COLO668 (cell line): ENCODE measurements at regions not wholly inside any gene's neighbourhood (a gene's known extent, or its start where the extent isn't known, plus 50 kb on each side); places are given as distances from the start of the nearest gene placed in this dataset.

Experiments used
- DNase-seq: peaks from one replicate; lab custom pipeline; 2025; ENCODE audit not compliant: unreplicated experiment; lab: John Stamatoyannopoulos, UW

DNA sequence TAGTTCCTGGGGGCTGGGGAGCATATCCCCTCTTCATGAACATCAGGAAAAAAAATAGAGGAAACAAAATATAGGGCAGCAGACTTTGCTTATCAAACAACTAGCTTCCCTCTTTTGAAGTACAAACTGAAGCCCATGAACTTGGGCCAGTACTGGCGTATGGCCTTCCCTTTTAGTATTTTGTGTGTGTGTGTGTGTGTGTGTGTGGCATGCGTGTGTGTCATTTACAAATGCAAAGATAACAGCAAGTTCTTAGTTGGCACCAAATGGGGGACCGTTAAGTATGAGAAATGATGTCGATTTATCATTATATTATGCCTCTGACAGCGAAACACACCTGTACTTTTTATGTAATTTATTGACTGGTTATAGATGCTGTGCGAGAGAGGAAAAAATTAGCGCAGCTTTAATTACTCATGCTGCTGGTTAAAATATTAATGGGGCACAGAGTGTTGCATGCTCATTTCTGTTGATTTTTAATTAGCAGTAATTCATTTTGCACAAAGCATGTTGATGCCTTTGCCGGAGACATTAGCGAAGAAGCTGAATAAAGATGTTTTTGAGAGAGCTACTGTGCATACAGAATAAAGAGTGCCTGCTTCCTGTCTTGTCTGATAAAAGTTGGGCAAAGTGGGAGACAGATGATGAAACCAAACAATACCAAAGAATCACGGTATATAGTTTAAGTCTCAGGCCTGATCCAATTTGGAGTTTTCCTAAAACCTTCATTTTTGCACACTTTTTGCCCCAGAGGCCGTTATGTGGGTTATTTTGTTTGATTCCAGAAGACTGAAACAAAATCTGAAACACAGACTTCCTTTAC, 297.1 kb downstream of the SATB1 start:
- no peak for DNase-seq

DNA sequence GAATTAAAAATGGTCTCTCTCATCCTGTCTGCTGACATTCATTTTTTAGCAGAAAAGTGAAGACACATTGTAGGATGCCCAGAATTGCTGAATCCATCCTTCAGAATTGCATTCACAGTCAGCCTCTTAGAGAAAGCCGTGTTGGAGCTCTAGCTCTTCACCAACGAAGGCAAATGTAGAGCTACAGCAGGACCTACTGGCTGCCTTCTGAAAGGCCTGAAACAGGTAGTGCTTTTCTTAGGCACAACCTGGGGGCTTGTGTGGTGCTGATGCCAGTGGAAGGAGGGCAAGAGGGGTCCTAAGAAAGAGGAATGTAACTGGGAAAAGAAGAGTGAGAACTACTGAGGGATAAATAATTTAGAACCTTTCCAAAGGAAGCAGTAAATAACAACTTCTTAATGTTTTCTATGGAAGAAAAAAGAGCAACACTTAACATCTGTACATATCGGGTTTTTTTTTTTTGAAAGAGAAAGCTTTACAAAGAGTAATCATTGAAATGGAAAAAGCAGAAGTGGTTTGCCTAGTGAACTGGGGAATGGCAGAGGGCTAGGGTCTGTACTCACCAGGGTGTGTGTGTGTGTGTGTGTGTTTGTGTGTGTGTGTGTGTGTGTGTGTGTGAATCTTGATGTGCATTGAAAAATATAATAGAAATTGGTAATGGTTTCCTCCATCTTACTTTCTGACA, 297.8 kb downstream of the SATB1 start:
- no peak for DNase-seq

DNA sequence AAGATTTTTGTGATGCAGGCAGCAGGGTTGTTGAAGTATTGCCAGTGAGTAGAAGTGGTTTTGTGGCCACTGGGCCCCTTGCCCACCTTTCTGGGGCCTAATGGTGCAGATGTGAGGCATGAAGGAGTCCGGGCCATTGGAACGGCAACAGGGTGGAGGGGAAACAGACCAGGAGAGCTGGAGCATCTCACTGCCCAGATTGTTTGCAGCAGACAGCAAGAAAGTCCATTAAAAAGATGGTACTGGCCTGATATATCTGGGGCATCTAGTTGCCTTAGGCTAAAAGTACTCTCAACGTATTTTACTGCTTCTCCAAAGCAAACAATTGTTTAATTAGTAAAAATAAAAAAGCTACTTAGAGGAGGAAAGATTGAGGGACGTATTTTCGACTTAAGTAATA, 298.4 kb downstream of the SATB1 start:
- no peak for DNase-seq

DNA sequence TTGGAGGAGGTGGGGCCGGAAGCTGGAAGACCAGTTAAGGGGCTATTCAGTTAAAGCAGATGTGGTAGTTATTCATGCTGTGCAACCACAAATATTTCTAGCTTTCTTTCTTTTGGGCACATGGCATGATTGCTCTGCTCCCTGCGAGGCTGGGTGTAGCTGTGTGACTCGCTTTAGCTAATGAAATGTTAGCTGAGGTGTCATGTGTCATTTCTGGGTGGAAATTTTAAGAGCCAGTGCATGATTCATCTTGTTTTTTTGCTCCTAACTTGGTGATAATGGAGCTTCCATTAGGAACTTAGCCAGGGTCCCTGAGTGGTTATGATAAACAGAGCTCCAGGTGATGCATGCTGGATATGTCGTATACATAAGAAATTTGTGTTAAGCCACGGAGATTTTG, 300.6 kb downstream of the SATB1 start:
- peak; percentile 2 for DNase-seq

DNA sequence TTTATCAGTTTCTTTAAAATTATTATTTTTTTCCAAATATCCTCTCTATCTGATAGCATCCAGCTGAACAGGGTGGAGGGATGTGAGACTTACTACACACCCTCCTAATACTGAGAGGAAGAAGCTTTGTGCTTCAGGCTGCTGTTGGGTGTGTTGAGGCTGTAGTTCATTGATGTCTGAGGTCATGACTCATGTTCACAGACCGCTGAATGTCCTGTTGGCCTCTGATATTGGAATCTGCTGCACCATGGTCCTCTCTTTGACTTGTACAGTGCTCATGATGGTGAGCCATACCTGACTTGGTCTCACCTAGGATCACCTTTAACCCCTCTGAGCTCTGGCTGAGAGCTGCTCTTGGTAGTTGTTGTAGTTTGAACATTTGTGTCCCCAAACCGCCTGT, 302.9 kb downstream of the SATB1 start:
- no peak for DNase-seq

- no peak for DNase-seq
Measured at GRCh38 chr3:18121020-18121419, 304.1 kb downstream of the SATB1 start.

- no peak for DNase-seq
Measured at GRCh38 chr3:18119866-18120265, 305.3 kb downstream of the SATB1 start.

GRCh38 chr3:18114894-18115293, 310.2 kb downstream of the SATB1 start:
- DNase-seq, result no peak

DNA sequence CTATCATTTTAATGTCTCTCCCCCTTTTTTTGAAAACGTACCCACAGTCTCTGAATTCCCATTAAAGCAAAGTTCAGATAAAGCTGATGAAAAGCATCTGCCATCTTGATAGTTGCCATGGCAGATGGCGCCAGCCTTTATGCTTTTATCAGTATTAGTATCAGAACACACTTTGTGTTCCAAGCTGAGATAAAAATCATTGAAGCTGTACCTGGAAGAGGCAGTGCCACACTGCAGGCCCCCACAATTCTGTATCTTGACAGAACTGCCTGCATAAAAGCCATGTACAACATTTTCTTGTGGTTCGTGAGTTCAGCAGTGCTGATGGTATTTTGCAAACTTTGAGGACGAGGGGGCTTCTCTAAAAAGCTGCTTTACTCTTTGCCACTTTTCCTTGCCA, 311.7 kb downstream of the SATB1 start:
- no peak for DNase-seq

DNA sequence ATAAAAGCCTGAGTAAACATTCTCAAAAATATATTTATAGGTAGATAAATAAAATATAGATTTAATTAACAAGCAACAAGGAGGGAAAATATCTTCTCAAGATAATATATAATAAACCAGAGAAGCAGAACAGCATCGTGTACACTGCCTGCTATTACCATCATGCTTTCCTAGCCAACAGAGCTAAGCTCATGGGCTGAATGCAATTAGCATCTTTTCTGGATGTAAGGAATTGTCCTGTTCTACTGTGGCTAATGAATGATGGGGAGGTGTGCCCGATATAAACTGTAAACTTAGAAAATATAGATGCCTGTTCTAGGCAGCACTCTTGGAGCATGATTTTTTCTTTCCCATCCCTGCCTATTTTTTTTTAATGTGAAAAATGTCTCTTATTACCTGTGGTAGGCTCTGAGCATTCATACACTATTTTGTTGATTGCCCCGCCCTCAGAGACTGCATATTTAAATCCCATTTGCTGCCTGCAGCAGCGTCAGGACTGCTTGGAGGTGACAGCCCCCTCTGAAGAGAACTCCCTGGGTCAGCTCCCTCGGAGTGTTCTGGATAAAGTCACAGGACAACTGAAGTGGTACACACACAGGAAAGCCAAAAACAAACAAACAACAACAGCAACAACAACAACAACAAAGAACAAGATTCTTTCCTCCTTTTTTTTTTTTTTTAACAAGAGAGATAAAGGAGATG, 312.3 kb downstream of the SATB1 start:
- no peak for DNase-seq

DNA sequence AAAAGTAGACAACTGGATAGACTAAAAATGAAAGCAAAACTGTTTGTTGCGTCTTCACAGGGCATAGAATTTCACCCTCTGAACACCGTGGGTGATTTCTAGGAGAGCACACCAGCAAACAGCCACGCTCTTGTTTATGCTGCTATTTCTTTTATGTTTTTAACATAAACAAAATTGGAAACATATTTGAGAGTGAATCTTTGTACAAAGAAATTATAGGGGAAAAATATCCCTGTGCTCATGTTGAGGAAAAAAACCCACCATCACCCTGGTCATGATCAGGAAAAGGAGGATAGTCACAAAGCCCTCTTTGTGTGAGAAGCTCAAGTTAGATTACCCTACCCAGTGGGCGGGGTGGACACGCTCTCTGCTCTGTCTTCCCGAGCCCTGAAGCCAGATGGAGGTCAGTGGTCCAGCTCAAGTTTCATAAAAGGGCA, 313.3 kb downstream of the SATB1 start:
- no peak for DNase-seq

DNA sequence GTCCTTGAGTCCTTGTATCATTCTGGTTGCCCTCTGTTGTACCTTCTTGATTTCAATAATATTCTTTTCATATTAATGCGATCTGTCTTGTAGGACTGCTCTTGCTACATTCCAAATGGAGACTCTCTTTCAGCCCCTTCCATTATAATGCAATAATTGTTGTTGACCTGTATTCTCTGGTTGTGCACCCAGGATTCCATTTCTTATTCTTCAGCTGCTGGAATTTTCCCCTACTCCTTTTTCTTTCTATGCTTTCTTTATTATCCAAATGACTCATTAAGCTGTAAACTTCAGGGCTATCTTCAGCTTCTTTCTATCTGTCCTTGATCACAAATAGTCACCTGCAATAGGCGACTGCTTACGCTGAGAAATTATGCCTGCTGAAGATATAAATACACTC, 321.5 kb downstream of the SATB1 start:
- no peak for DNase-seq

DNA sequence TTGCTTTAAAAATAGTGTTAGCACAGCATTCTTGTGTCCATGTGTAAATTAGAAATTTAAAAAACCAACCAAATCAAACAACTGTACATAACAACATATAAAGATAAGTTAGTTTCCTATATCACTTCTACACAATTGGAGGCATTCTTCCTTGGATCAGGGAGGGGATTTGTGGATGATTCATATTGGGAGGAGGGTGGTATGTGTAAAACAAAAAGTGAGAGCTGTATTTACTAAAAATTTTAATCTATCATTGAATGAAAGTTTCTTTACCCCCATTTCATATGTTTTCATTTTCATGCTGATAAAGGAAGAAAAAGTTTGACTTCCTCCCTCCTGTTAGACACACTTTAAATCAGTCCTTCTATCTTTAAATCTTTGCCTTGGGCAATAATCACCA, 325.0 kb downstream of the SATB1 start:
- no peak for DNase-seq

DNA sequence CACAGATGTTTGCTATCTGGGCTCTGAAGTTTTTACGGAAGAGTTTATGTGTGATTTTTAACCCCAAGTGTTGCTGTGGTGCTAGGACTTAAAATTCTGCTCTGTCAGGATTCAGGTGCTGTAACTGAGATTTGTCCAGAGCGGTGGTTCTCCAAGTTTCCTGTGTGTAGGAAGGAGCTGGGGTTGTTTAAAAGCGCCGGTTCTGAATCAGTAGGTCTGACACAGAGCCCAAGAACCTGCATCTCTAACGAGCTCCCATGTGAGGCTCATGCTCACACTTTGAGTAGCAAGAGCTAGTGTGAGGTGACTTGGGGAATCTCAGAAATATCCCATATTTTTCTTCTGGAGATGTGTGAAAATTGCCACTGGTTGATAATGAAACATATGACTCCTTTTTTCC, 325.5 kb downstream of the SATB1 start:
- no peak for DNase-seq

DNA sequence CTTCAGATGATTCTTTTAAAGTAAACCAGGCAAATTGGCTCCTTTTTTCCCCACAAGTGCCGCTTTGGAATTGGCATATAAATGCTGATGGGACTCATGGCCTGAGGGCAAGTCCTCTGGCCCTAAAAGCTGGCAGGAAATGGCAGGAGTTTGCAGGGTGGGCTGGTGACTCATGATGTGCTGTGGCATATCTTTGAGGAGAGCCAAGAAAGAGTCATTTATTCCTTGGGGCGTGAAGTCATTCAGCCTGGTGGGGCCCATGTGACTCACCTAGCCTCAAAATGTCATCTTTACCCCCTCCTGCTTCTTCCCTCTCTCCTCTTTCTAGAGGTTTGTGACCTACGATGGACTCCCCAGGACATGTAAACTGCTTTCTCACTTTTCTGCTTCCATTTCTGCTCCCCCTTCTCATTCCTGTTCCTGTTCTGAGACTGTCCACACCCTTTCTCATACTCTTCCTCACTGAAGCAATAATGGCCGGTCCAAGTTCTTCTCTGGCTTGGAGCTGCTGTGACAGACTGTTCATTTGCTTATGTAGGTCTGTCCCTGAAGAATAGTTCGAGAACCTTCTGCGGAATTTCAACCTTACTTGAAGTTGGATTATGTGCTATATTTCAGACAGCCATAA, 326.1 kb downstream of the SATB1 start:
- no peak for DNase-seq

DNA sequence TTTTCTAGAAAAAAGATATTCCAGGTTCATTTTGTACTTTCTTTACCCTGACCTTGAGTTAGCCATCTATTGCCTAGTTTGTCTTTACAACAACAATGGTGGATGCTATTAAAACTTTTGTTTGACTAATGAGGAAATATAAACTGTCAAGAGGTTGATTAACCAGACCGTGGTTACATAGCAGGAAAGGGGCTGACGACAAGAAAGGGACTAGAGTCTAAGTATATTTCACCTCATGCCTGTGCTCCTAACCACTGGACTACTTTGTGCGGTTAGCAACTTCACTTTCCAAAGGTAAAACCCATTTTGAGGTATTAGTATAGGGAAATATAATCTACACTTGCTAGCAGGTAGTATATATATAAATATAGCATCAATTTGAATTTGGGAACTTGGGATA, 327.1 kb downstream of the SATB1 start:
- DNase-seq, result no peak

- no peak for DNase-seq
Measured at GRCh38 chr3:18097473-18097872, 327.7 kb downstream of the SATB1 start.

DNA sequence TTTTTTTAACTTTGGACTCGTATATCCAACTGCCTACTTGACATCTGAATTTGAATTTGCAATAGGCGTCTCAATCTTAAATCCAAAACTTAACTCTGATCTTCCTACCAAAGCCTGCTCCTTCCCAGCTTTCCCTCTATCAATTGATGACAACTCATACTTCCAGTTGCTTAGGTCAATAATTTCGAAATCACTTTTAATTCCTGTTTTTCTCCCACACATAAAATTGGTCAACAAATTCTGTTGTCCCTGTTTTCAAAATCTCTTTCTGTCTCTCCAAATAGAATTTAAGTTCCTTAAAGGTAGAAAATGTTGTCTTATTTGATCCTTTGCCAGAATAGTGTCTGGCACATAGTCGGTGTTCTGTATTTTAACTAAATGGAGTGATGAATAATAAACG, 332.4 kb downstream of the SATB1 start:
- DNase-seq, result no peak

- no peak for DNase-seq
Measured at GRCh38 chr3:18090377-18090776, 334.8 kb downstream of the SATB1 start.

DNA sequence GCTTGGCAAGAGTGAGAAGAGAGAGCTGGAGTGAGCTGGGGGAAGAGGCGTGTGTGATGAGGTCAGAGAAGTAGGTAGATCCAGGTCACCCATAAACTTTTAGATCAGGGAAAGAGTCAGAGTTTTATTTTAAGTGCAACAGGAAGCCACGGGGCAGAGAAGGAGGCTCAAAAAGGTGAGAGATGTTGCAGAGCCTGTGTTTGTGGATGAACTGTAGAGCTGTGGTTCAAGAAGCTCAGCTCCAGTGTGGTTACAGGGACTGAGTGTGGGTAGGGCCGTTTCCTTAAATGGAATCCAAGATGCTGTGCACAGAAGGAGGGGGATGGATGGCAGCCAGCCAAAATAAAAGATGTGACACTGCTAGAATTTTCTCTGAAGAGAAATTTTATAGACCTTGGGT, 337.2 kb downstream of the SATB1 start:
- DNase-seq, result no peak

- no peak for DNase-seq
Measured at GRCh38 chr3:18086760-18087159, 338.4 kb downstream of the SATB1 start.

GRCh38 chr3:18086078-18086477, 339.1 kb downstream of the SATB1 start:
- no peak for DNase-seq
